GM18498 (cell line): ENCODE measurements at regions not wholly inside any gene's neighbourhood (a gene's known extent, or its start where the extent isn't known, plus 50 kb on each side); places are given as distances from the start of the nearest gene placed in this dataset.
"Not testable (repeated sequence)": the region's sequence is repeated elsewhere in the genome, so short reads cannot be mapped to it uniquely, and the experiment has no call there.

Experiments used
- ATAC-seq: cut with Tn5 transposase; IDR thresholded peaks from one replicate; pipeline ENCODE4 v1.9.1; 2021; ENCODE audit warnings: mild to moderate bottlenecking, moderate library complexity; ENCODE audit not compliant: unreplicated experiment

- ATAC-seq = not testable (repeated sequence)
Measured at GRCh38 chr1:146883190-146883589, 54.9 kb upstream of the NBPF12 start.

- not testable (repeated sequence) for ATAC-seq
Measured at GRCh38 chr1:146881096-146881495, 57.0 kb upstream of the NBPF12 start.

GRCh38 chr1:146863799-146864319 is 74.3 kb upstream of the NBPF12 start:
- ATAC-seq = not testable (repeated sequence)

- not testable (repeated sequence) for ATAC-seq
Measured at GRCh38 chr1:146853147-146853546, 85.0 kb upstream of the NBPF12 start.

GRCh38 chr1:146850352-146850889 is 87.7 kb upstream of the NBPF12 start:
- not testable (repeated sequence) for ATAC-seq

DNA sequence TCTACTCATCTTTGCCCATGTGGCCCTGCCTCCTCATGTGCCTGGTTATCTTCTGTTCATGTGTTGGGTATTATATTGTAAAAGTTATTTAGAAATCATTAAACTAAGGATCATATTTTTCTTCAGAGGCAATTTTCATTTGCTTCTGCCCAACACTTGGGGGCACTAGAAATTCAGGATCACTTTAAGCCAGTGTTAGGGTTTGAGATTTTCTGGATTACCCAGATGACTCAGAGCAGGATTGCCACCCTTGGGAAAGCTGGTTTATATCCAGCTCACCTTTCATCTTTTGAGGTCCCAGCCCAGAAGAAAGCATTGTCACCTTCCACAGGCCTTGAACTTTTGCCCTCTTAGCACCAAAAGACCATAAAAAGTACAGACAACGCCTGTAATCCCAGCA is 99.4 kb upstream of the NBPF12 start:
- ATAC-seq = not testable (repeated sequence)

DNA sequence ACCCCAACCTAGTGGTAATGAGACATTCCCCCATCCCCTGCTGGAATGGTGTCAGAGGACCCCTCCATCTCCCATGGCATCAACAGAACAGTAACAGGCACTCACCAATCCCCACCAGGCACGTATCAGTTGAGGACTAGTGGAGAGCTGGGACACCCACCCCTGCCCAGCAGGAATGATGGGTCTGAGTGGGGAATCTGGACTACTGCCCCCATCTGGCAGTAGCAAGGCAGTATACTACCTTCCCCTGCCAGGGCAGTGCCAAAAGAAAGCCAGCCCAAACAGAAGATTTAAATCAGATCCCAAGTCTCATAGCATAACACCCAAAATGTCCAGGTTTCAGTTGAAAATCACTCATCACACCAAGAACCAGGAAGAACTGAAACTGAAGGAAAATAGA is 111.2 kb upstream of the NBPF12 start:
- ATAC-seq = not testable (repeated sequence)

DNA sequence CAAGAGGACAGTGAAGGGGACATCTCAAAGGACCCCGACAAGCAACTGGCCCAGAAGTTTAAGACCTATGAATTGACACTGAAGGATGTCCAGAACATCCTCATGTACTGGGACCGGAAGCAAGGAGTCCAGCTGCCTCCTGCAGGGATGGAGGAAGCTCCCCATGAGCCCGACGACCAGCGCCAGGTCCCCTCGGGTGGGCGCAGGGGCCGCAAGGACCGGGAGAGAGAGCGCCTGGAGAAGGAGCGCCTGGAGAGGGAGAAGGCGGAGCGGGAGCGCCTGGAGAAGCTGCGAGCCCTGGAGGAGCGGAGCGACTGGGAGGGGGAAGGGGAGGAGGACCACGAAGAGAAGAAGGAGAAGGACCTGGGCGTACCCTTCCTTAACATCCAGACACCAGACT is 143.9 kb upstream of the NBPF12 start:
- ATAC-seq = not testable (repeated sequence)

DNA sequence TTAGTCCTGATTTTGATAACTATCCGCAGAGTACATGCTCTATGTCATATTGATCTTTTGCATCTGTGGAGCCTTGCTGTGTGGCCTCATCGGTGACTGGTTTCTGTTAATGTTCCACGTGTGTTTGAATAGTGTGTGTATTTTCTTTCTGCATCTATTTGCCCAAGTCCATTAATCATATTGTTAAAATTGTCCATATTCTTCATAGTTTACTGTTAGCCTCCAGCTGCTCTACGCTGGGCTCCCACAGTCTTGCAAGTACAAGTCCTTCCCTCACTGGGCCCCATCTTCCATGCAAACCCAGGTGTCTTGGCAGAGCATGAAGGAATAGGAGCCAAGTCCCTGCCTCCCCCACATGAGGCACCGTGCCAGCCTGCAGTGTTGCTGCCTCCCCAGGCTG is 145.4 kb upstream of the NBPF12 start:
- not testable (repeated sequence) for ATAC-seq

GRCh38 chr1:146784212-146784940 is 153.7 kb upstream of the NBPF12 start:
- not testable (repeated sequence) for ATAC-seq

DNA sequence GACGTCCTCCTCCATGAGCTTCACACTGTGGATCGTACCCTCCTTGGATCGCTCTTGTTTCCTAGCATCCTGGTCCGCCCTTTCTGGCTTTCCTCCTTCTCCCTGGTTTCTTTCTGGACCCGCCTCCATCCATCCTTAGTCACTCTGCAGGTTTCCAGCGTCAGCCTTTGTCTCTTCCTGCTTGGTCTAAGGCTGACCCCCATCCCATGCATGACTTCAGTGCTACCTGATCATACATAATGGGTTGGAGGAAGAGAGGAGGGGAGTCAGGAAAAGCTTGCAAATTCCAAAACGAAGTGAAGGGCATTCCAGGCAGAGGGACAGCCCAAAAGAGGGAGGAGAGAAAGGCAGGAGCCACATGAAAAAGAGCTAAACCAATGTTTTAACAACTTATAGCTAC is 156.9 kb upstream of the NBPF12 start:
- not testable (repeated sequence) for ATAC-seq

DNA sequence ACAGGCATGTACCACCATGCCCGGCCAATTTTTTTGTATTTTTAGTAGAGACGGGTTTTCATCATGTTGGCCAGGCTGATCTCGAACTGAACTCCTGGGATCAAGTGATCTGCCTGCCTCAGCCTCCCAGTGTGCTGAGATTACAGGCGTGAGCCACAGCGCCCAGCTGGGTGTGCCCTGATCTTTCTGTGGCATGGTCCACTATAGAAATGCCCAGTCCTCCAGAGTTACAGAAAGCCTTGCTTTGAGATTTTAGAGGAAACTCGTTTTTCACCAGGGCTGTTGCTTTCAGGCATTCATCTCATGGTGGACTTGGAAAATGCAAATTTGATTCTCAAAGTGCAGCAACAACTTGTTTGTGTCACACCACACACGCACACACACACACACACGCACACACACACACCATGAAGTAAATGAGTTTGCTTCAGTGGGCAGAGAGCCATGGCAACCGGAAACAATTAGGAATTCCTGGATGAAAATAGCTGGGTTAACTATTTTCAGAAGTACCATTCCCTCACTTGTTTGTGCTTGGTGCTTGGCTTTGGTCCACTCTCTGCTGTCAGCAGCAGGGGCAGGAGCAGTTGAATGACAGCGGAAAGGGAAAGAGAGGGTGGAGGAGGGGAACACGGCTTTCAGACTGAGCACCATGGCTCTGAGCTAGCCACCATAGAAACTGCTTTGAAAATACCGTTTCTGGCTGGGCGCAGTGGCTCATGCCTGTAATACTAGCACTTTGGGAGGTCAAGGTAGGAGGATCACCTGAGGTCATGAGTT is 160.1 kb upstream of the NBPF12 start:
- ATAC-seq = not testable (repeated sequence)

DNA sequence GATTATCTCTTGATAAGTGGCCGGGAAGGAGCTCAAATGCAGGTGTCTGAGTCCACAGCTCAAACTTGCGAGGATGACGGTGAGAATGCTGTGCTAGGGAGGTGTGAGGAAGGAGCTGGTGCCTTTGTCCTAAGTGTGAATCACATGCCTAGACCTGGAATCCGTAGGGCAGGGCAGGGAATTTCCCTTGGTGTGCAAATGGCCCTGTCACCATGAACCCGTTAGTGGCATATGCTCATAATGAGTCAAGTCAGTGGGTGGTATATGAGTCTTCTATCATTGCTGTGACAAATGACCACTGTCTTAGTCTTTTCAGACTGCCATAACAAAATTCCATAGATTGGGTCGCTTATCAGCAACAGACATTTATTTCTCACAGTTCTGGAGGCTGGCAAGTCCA is 163.1 kb upstream of the NBPF12 start:
- ATAC-seq = not testable (repeated sequence)

DNA sequence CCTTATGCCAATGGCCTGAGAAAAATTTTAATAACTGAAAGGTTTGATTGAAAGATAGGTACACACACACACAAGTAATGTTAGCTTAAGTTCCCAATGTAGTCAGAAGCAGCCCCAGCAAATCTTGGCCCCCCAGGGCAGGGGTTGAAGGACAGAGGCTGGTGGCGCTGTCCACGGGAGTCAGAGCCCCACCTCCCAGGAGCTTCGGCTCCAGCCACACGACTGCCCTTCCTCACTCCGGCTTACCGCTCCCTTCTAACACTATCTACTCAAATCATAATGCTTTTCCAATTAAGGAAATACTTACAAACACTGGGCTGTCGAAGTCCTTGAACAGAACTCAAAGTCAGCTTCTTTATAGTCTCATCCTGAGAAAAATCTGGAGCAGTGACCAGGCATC is 163.9 kb upstream of the NBPF12 start:
- not testable (repeated sequence) for ATAC-seq

GRCh38 chr1:146771409-146771808 is 166.7 kb upstream of the NBPF12 start:
- not testable (repeated sequence) for ATAC-seq

GRCh38 chr1:146770998-146771397 is 167.1 kb upstream of the NBPF12 start:
- ATAC-seq = not testable (repeated sequence)

DNA sequence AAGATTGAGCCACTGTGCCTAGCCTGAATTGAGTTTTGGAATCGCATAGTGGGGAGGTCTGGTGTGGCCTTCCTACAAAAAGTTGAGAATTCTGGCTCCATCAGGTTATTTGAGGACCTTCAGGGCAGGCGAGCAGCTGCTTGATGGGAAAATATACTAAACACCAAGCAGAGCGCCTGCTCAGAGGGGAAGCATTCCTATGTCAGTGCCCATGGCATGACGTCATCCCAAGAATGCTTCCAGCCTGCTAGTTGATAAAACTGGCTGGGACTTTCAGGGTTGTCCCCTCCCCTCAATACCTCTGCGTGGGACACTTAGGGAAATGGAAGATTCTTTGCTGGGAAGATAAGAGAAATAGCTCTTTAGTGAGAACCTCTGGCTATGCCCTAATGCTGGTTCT is 174.9 kb upstream of the NBPF12 start:
- ATAC-seq = not testable (repeated sequence)

DNA sequence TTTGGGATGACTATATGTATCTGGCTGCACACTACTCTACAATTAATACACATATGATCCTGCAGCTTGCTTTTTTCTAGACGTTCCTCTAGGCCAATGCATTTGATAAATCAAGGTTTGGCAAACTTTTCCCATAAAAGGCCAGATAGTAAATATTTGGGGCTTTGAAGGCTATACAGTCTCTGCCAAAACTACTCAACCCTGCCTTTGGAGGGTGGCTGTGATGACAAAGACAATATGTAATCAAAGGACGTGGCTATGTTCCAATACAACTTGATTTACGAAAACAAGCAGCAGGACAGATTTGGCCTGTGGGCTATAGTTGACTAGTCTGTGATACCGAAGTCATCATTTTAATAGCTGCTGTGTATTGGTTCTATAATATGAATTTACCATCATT is 181.3 kb upstream of the NBPF12 start:
- ATAC-seq = not testable (repeated sequence)

DNA sequence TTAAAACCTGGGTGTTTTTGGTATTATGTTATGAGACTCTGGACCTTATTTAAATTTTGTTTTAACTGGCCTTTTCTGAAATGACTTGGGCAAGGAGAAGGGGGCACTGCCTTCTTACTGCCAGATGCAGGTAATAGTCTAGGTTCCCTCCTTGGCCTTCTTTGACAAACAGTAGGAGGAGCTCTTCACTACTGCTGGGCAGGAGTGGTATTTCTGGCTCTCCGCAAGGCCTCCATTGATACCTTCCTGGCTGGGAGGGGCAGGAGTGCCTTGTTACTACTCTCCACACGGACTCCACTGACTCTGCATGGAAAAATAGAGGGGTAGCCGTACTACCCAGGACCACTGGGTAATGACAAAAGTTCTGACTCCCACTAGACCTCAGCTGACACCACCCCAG is 189.4 kb upstream of the NBPF12 start:
- not testable (repeated sequence) for ATAC-seq

GRCh38 chr1:146731981-146732680 is 206.0 kb upstream of the NBPF12 start:
- not testable (repeated sequence) for ATAC-seq
